GM23248 (cell line): ENCODE measurements at regions not wholly inside any gene's neighbourhood (a gene's known extent, or its start where the extent isn't known, plus 50 kb on each side); places are given as distances from the start of the nearest gene placed in this dataset. TPM values are rescaled to one million over a fixed set of nuclear protein-coding genes. Genes with fewer than 3 reads are reported as not detected.
A peak's percentile ranks its signal among the peaks of the same experiment; 100 is the strongest.

Experiments used
- DNase-seq: peaks from one replicate; pipeline ENCODE4 v3.0.0-alpha.2; 2015
- H2AFZ ChIP-seq: fragments of 200-600 bp; sonication (generic); 2 replicates; pipeline ENCODE4 v1.6.1; 2016; ENCODE audit warnings: antibody characterized with exemption
- H3F3A ChIP-seq: fragments of 200-600 bp; sonication (generic); 2 replicates; pipeline ENCODE4 v1.6.1; 2016; ENCODE audit warnings: mild to moderate bottlenecking, antibody characterized with exemption, mixed run types; ENCODE audit not compliant: insufficient read depth
- H3K27ac ChIP-seq: fragments of 200-600 bp; sonication (generic); 2 replicates; pipeline ENCODE4 v1.5.1; 2016; ENCODE audit warnings: mild to moderate bottlenecking
- H3K27me3 ChIP-seq: fragments of 200-600 bp; sonication (generic); replicated peaks from 2 replicates; pipeline ENCODE4 v1.6.1; 2016; ENCODE audit warnings: mild to moderate bottlenecking; ENCODE audit not compliant: insufficient read depth
- H3K36me3 ChIP-seq: fragments of 200-600 bp; sonication (generic); 2 replicates; pipeline ENCODE4 v1.6.1; 2016; ENCODE audit warnings: low read depth, mild to moderate bottlenecking
- H3K4me1 ChIP-seq: fragments of 200-600 bp; sonication (generic); 2 replicates; pipeline ENCODE4 v1.6.1; 2016; ENCODE audit warnings: mild to moderate bottlenecking; ENCODE audit not compliant: insufficient read depth
- H3K4me2 ChIP-seq: fragments of 200-600 bp; sonication (generic); one replicate; pipeline ENCODE4 v1.6.1; 2016; ENCODE audit warnings: mild to moderate bottlenecking; ENCODE audit not compliant: unreplicated experiment
- H3K4me3 ChIP-seq: fragments of 200-600 bp; sonication (generic); 2 replicates; pipeline ENCODE4 v1.5.1; 2016; ENCODE audit warnings: mild to moderate bottlenecking
- H3K79me2 ChIP-seq: fragments of 200-600 bp; sonication (generic); 2 replicates; pipeline ENCODE4 v1.6.1; 2016; ENCODE audit warnings: mild to moderate bottlenecking; ENCODE audit not compliant: insufficient read depth
- H3K9ac ChIP-seq: fragments of 200-600 bp; sonication (generic); 2 replicates; pipeline ENCODE4 v1.6.1; 2016; ENCODE audit warnings: mild to moderate bottlenecking
- H3K9me2 ChIP-seq: fragments of 200-600 bp; sonication (generic); 2 replicates; pipeline ENCODE4 v1.6.1; 2016; ENCODE audit warnings: mixed run types, mild to moderate bottlenecking, moderate library complexity; ENCODE audit not compliant: insufficient read depth
- H3K9me3 ChIP-seq: fragments of 200-600 bp; sonication (generic); one replicate; pipeline ENCODE4 v1.6.1; 2017; ENCODE audit warnings: low read depth
- H4K20me1 ChIP-seq: fragments of 200-600 bp; sonication (generic); 2 replicates; pipeline ENCODE4 v1.6.0; 2016; ENCODE audit not compliant: insufficient read depth
- EZH2 ChIP-seq: fragments of 200-600 bp; sonication (generic); IDR thresholded peaks from 2 replicates; pipeline ENCODE4 v1.6.1; 2018; ENCODE audit warnings: antibody characterized with exemption, mild to moderate bottlenecking; ENCODE audit not compliant: insufficient read depth, poor library complexity, severe bottlenecking
- EZH2phosphoT487 ChIP-seq: fragments of 200-600 bp; sonication (generic); IDR thresholded peaks from 2 replicates; pipeline ENCODE4 v1.6.1; 2018; ENCODE audit warnings: antibody characterized with exemption, moderate library complexity, mild to moderate bottlenecking, low read depth; ENCODE audit not compliant: insufficient read depth
- WGBS, 2 experiments: methylation state at CpG; one replicate each; pipeline ENCODE4 v1.1.6; 2015 to 2017; ENCODE audit warnings: low lambda C conversion rate in 2 of 2, low coverage in 1 of 2; ENCODE audit errors: missing lambda C conversion rate in 2 of 2; 5-methylcytosine and 5-hydroxymethylcytosine counted together
- in situ Hi-C: fragments of 300-500 bp; cut with MboI; formaldehyde crosslinking; loops from 2 replicates; pipeline ENCODE4 v1.15.0; 2020
- small RNA-seq: library from RNA; depleted of rRNA; stranded (forward); fragments of <200 nt; gene quantifications from one replicate; pipeline ENCODE3, GENCODE V24; 2014; ENCODE audit warnings: low read depth, low replicate concordance

DNA sequence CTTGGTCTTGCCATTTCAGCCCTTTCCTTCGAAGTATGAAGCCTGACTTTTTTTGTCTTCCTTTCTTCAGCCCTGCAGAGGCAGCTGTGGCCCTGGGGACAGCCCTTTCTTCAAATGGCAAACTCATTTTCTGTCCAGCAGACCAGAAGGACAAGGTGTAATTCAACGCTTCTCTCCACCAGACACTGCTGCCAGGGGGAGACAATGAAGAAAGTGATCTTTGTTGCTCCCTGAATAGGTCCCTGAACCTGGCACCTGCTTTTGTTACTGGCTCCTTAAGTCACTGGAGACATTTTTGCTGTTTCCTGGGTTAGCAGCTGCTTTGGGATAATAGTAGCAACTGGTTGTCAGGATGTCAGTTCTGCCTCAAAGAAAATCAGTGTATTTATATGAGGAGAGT is 50.8 kb upstream of the MACF1 start:
- Histone ChIP-seq H3K9ac (no peak overlapping the region), H3K9me3 (no peaks in the 10 kb centered on the region), H3K36me3 (no peaks in the 10 kb centered on the region), H3K79me2 (peaks cover 84% of the 10 kb centered on the region), H3K4me1 (peaks cover 27% of the 10 kb centered on the region), H3K4me3 (no peak overlapping the region), H2AFZ (no peak overlapping the region), H3K27me3 (no peaks in the 10 kb centered on the region), H4K20me1 (no peaks in the 10 kb centered on the region), H3K27ac (no peak overlapping the region), H3K9me2 (no peaks in the 10 kb centered on the region), H3K4me2 (no peak overlapping the region), H3F3A (peaks cover 29% of the 10 kb centered on the region)
- WGBS, 2 experiments = 79% methylated on average over 2 of the region's 2 CpGs
- TF ChIP-seq EZH2 (no peak), EZH2phosphoT487 (no peak)
- in situ Hi-C loops = no loop called here
- DNase-seq = no peak

DNA sequence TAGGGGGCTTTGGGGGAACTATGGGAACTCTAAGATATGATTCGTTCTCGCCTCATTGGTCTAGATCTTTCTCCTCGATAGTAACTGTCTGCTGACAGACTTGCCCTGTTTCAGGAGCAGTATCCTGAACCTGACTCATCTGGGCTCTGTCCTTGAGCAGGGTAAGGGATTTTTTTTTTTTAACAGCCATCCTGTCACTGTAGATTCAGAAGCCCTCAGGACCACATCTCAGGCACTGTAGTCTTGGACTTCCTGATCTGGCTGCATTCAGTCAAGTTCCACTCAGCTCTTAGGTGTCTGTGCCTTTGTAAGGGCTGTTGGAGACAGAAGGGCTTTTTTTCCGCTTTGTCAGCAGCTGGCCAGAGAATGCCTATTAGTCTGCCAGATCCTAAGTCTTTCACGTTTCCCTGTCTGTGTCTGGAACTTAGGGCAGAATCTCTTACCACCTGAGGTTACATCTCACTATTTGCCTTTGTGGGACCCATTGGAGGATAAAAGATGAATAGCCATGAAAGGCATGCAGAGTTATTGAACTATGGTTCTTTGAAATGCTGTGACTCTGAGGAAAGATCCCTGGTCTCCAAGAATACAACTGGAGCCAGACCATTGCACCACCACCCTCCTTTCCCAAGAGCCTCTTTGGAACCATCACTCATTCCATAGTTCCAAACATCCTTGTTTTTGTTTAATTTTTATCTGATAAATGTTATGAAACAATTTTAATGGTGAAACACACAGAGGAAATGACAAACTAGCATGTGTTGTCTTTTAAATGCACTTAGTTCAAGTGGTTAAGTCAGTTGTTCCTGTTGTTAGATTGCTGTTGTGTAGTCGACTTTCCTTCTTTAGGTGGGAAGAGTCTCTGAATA is 49.7 kb upstream of the MACF1 start:
- no peaks in the 10 kb centered on the region for H3K9me2 ChIP-seq
- H3K4me2 ChIP-seq = peak overlapping the region; percentile 58
- peak overlapping the region; percentile 87 for H3K27ac ChIP-seq
- DNase-seq = peak; percentile 83
- peaks cover 38% of the 10 kb centered on the region for H3K4me1 ChIP-seq
- peaks cover 82% of the 10 kb centered on the region for H3K79me2 ChIP-seq
- H3K9me3 ChIP-seq = no peaks in the 10 kb centered on the region
- H2AFZ ChIP-seq = no peak overlapping the region
- H4K20me1 ChIP-seq = peaks cover 5% of the 10 kb centered on the region; the same call in 1 of the 2 replicates
- in situ Hi-C loops = no loop called here
- WGBS, 2 experiments = 33 to 40% methylated on average over 6 of the region's 6 CpGs
- no peak for TF ChIP-seq EZH2phosphoT487
- TF ChIP-seq EZH2 = no peak
- H3K9ac ChIP-seq = peak overlapping the region; percentile 52
- no peaks in the 10 kb centered on the region for H3K36me3 ChIP-seq
- H3F3A ChIP-seq = peaks cover 37% of the 10 kb centered on the region
- H3K4me3 ChIP-seq = 0 out of 2 replicates have a peak overlapping the region, but pooled peaks have one; percentile 16
- H3K27me3 ChIP-seq = no peaks in the 10 kb centered on the region

Small RNAs in the stretch of these regions (small RNA-seq; reads per million reads assigned to genes)
- gene RNA5SP44 (not detected), gene RNU6-608P (not detected)
